ENCODE measurements at regions not wholly inside any gene's neighbourhood (a gene's known extent, or its start where the extent isn't known, plus 50 kb on each side); places are given as distances from the start of the nearest gene placed in this dataset.

GRCh38 chr4:24475756-24476155 lies 108.6 kb downstream of the DHX15 start:
- TF ChIP-seq REST (IDR thresholded peaks at IDR 0.05; ENCODE audit: insufficient replicate concordance, low read depth) (no peak), CTCF (IDR thresholded peaks at IDR 0.05; ENCODE audit: insufficient read depth, low read length) (no peak)

Measured in HL-60 (cell line).